Lower leg skin (tissue), 3 donors: ENCODE measurements at regions not wholly inside any gene's neighbourhood (a gene's known extent, or its start where the extent isn't known, plus 50 kb on each side); places are given as distances from the start of the nearest gene placed in this dataset.

ENCODE experiments used
- CTCF ChIP-seq, 3 donors: fragments of 450-650 bp; IDR thresholded peaks; one replicate each; pipeline ENCODE4 v1.5.1; 2016; ENCODE audit warnings: antibody characterized with exemption in 3 of 3, mild to moderate bottlenecking in 3 of 3, moderate library complexity in 2 of 3
- POLR2A ChIP-seq, 2 donors: fragments of 450-650 bp; IDR thresholded peaks; one replicate each; pipeline ENCODE4 v1.6.1; 2016 to 2017; ENCODE audit warnings: antibody characterized with exemption in 2 of 2, mild to moderate bottlenecking in 1 of 2, moderate library complexity in 1 of 2

DNA sequence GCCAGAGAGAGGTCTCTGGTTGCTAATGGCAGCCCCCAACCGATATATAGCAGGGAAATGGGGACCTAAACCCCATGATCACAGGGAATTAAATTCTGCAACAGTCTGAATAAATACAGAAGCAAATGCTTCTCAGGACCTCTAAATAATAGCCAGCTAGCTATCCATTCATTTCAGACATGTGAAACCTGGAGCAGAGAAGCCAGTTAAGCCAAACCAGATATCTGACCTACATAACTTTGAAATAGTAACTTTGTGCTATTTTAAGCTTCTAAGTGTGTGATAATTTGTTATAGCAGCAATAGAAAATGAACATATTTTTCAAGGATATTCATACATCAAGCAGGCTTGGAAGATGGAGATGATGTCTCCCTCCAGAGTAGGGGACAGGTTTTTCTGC lies 1062.9 kb upstream of the CADM2 start:
- TF ChIP-seq CTCF (IDR thresholded peaks at IDR 0.05) (no peak), POLR2A (IDR thresholded peaks at IDR 0.05) (no peak)
